Stimulated activated CD8-positive, alpha-beta memory T cell treated with anti-CD3 and anti-CD28 coated beads, Interleukin-7, amount 100 ng/mL, for 4 hours (primary cell): ENCODE measurements at regions not wholly inside any gene's neighbourhood (a gene's known extent, or its start where the extent isn't known, plus 50 kb on each side); places are given as distances from the start of the nearest gene placed in this dataset.

Source experiments
- DNase-seq, 2 donors: peaks; one replicate each; pipeline ENCODE4 v3.0.0-alpha.2; 2020; ENCODE audit warnings: low read depth in 2 of 2

DNA sequence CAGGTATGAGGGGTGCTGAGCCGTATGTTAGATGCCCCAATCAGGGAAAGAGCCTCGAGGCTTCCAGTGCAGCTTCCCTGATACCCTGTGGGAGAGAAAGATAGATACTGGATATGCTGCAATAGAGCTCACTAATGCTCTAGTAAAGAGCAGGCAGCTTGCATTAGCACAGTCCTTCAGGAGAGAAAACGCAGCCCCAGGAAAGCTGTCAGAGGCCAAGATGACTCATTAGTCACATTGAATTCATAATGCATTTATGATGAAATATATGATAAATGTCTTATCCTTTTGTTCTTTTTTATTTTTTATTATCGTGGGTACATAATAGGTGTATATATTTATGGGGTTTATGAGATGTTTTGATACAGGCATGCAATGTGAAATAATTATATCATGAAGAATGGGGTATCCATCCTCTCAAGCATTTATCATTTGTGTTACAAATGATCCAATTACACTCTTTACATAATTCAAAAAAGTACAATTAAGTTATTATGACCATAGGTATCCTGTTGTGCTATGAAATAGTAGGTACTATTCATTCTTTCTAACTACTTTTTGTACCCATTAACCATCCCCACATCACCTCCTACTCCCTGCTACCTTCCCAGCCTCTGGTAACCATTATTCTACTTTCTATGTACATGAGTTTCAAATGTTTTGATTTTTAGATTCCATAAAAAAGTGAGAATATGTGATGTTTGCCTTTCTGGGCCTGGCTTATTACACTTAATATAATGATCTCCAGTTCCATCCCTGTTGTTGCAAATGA is 94.5 kb upstream of the TOP3B start:
- DNase-seq = no peak

DNA sequence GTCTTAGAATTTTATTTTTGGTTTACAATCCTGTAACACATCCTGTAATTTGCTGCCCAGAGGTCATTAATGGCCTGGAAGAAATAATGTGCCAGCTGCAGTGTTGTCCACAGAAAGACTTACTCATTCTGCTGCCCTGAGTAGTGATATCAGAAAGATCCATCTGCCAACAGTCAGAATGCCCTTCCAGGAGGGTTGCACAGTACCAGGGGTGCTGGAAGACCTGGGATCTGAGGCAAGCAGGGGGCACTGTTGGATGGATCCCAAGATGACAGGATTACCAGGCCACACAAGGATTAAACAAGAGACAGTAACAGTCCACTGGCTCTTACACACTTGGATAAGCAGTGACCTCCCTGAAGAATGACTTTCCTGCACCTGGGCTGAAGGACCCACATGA is 93.8 kb upstream of the TOP3B start:
- DNase-seq = no peak

DNA sequence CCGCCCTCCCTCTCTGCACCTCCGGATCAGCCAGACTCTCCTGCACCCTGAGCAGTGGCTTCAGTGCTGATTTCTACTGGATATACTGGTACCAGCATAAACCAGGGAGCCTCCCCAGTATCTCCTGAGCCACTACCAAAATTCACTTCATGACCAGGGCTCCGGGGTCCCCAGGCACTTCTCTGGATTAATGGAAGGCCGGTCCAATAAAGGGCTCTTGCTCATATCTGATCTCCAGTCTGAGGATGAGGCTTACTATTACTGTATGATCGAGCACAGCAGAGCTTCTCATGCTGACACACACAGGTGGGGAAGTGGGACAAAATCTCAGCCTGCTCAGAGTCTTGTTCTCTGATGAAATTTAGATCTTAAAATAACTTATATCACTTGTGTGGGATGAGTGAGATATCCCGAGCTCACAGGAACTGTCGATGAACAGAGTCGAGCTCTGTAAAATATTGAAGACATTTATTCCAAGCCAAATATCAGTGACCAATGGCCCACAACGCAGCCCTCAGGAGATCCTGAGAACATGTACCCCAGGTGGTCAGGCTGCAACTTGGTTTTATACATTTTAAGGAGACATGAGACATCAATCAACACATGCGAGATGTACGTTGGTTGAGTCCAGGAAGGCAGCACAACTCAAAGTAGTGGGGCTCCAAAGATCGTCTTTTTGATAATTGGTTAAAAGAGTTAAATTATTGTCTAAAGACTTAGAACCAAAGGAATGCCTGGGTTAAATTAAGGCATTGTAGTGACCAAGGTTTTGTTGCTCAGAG is 93.0 kb upstream of the TOP3B start:
- DNase-seq = no peak

DNA sequence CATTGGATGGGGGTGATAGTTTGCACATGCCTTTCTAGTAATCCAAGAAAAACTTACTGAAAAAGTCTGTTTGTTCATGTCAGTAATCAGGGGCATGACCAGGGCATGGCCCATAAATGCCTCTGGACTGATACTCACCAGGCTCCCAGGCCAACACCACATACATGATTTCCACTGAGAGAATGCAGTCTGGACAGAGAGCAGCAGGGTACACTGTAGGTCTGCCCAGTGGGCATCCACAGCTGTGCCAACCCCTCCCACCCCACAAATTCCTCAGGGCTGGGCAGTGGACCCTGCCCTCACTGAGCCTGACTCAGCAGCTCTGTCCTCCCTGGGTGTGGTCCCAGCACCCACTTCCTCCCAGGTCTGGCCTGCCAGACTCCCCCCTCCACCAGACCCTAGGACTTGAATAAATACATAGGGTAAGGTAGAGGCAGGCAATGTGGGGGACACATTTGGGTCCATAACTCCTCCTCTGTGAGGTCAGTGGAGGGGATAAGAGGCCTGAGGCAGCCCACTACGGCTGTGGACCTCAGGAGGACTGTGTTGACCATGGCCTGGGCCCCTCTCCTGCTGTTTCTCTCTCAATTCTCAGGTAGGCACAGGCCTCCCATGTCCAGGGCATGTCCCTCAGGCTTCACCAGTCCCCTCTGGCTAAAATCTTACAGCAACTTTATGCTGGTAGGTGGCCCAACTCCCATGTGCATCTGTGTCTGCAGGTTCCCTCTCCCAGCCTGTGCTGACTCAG is 92.2 kb upstream of the TOP3B start:
- DNase-seq = no peak

DNA sequence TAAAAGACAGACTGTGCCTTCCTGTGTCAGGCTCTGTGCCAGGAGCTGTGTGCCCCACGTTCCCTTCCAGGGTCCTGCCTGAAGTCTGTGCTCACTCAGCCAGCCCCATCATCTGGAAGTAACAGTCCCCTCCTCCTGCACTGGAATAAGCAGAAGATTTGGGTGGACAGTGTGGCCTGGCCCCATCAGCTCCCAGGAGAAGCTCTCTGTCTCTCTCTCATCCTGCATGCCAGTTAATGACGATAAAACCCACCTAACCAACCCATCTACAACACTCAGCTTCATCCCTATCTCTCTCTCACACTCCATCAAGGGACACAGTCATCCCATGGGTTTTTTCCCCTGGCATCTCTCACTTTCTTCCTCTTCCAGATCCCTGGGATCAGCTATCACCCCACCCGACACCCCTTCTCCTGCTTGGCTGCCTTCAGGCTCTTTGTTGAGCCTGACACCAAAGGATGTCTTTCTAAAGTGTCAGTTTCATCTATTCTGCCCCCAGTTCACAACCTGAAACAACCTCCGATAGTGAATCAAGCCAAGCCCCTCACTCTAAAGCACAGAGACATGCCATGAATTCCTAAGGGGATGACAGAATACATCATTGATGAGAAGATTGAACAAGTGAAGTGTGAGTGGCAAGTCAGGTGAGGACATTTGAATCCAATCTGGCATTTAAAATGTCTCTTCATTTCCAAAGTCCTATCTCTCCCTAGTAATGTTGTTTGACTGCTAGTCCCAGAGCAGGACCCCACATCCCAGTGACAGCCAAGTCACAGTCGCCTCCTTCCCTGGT is 91.4 kb upstream of the TOP3B start:
- DNase-seq = no peak

DNA sequence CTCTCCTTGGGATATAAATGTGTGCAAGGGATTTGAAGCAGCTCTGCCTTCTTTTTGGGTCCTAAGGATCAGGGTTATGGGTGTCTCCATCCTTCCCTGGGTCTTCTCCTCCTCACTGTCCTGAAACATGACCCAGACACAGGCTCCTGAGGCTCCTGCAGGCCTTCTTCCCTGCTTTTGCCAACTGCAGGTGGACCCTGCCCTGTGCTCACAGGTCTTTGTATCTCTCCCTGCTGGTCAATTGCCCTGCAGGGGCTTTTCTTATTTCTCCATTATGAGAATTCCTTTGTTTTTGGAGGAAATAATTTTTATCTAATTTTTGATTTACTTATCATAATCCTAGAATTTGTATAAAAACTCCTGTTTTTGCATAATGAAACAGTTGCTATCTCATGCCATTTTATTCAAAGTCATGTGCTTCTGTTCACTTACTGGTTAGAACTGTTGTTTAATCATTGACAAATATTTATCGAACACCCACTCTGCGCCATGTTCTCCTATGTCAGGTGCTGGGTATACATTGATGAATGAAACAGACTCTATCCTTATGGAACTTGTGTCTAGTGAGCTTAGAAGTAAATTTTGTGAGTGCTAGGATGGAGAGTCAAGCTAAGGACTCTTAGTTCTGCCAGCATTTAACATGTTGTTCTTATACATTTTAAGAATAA is 89.7 kb upstream of the TOP3B start:
- DNase-seq = no peak

DNA sequence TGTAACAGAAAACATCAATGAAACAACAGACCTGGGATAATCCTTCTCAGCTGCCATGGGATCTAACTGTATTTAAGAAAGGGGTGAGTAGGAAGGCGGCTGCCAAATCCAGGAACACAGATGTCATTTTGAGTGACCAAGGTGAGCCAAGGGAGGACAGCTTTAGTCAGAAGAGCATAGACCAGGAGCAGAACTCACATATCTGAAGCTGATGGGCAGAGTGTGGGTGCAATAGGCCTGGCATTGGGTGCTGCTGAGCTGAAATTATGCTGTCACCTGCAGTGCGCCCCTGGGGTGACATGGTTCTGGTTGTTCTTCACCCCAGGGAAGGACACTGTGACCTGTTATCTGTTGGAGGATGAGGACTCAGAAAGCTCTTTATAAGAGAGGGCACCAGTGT is 88.9 kb upstream of the TOP3B start:
- no peak for DNase-seq

DNA sequence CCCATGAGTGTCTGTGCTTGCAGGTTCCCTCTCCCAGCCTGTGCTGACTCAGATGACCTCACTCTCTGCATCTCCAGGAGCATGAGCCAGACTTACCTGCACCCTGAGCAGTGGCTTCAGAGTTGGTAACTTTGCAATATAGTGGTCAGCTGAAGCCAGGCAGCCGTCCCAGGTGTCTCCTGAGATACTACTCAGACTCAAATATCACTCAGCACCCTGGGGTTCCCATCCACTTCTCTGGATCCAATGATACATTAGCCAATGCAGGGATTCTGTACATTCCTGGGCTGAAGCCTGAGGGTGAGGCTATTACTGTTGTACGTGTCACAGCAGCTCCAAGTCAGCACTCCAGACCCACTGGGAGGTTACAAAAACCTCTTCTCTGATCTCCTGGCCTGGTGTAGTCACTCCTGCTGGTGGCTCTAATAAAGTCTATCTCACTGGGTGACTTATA is 87.8 kb upstream of the TOP3B start:
- no peak for DNase-seq

DNA sequence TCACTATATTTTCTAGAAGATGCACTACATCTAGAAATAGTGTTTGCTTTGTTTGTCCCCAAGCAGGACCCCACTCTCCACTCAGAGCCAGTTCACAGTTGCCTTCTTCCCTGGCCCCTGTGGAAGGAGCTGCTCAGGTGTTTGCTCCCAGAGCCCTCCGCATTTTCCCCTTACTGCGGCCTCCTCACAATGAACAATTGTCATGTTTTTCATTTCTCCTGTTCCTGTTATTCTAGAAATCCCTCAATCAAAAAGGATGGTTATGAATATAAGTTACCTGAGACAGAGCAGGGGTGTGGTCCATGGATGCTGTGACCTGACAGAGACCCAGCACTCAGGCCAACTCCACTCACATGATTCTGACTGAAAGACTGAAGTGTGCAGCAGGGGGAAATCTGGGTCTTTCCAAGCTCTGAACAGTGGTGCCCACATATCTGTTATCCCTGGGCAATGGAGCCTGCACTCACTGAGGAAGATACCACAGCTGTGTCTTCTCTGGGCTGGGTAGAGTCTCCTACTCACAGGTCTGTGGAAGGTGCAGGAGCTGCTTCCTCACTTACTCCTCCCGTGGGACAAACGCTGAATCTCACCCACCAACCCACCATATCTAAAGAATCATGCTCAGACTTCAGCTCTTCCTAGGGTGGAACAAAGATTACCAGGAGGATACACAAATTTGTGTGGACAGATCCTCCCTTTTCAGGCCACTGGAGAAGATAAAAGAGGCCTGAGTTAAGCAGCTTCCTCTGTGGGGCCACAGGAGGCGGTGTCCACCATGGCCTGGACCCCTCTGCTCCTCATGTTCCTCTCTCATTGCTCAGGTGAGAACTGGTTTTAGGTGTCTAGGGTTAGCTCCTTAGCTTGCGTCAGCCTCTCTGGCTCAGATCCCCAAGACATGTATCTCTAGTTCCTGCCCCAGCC is 87.1 kb upstream of the TOP3B start:
- DNase-seq = no peak

DNA sequence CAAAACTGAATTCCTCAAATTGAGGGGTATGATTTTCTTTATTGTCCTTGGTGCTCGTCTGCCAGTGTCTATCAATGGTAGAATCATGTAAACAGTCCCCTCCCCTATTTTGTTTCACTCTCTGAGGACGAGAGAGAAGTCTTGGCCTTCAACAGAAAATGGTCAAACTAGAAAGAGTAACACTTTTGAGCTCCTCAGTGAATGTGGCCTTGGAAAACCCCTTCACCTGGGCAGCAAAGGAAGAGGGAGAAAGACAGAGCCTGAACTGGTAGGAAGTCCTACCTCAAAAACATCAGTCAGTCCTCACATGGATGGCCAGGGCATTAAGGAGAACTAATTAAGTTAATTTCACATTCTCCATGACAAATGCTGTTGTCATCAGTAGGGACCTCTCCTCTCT is 86.1 kb upstream of the TOP3B start:
- DNase-seq = no peak

DNA sequence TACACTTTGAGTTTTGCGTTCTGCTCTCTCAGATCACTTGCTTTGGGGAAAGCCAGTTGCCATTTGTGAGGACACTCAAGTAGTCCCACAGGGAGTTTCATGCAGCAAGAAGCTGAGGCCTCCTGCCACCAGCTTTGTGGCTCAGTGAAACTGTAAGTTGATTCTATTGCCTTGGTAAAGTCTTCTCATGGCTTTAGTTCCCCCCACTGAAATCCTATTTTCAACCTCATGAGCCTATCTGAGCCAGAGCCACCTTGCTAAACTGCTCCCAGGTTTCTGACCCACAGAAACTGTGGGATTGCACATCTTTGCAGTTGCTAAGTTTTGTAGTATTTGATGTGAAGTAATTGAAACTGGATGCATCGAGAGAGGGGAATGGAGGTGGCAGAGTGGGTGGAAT is 85.4 kb upstream of the TOP3B start:
- no peak for DNase-seq

DNA sequence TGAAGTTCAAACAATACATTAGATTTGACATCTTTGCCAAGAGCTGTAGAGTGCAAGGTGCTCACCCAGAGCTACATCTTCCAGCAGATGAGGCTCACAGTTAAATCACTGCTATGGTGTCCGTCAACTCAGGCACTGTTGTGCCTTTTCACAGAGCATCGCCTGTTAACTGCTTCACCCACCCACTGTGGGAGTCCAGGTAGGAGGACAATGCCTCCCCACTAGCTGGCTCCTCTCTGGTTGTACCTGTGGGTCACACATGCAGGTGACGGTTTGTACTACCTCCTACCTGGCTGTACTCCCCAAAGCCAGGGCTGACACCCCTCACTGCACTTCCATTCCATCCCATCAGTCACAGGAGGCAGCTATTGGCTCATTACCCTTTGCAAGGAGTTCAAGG is 84.6 kb upstream of the TOP3B start:
- no peak for DNase-seq

DNA sequence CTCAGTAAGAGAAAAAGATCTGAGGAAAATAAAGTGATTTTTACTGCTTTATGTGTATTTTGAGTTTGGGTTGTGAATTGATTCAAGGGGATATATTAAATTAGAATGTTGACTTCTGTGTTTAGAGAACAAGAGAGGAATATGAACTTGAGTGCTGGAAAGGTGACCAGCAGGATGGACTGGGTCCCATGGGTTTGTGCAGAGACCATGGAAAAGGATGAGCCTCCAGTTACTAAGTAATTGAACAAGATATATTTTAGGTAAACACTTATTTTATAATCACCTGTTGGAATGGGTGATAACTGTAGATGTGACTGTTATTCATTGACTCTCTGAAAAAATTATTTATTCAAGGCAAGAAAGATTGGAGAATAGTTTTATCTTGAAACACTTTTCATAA is 82.0 kb upstream of the TOP3B start:
- no peak for DNase-seq

DNA sequence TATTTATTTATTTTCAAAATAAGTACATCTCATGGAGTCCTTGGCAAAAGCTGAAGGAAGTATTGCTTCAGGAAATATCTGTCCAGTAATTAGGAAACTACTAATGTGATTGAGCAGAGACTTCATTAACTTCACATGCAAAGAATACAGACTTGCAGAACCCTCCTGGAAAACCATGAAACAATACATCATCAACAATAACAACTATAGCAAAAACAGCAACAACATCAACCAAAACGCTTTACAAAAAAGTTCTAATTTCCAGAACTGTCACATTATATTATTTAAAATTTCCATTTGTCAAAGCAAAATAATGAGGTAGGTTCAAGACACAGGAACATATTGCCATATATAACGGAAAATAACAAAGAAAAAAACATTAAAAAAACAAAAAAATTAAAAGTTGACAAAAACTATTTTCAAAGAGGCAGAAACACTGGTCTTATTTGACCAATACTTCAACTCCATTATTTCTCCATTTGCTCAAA is 79.8 kb upstream of the TOP3B start:
- DNase-seq = no peak

DNA sequence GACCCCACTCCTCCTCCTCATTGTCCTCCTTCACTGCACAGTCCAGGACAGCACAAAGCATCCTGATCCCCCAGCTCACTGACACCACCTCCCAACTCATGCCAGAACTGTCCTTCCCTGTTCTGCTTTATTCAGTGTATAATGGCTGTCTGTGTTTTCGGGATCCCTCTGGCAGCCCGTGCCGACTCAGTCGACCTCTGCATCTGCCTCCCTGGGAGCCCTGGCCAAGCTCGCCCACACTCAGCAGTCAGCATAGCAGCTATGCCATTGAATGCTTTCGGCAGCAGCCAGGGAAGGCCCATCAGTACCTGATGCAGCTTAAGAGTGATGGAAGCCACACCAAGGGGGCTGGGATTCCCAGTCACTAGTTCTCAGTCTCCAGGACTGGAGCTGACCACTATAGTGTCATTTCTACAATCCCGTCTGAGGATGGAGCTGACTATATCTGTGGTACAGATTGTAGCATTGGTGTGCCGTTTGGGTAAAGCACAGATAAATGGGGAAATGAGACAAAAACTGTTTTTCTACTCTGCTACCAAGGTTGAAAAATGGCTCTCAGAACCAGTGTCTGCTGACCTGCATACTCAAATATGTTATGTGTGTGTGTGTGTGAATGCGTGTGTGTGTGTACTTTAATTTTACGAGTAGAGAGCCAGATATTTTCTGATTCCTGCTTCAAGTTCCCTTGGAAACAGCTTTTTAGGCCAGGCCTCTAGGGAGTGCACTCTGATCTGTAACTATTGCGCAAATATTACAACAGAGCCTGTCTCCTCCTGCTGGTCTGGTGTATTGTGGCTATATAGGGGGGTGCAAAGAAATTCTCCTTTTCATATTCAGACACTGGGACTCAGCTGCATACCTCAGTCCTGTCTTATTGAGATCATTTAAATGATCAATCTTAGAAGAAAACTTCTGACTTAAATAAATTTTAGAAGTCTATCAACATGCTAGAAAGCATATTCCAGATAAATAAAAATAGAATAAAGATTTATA is 78.8 kb upstream of the TOP3B start:
- DNase-seq = no peak

DNA sequence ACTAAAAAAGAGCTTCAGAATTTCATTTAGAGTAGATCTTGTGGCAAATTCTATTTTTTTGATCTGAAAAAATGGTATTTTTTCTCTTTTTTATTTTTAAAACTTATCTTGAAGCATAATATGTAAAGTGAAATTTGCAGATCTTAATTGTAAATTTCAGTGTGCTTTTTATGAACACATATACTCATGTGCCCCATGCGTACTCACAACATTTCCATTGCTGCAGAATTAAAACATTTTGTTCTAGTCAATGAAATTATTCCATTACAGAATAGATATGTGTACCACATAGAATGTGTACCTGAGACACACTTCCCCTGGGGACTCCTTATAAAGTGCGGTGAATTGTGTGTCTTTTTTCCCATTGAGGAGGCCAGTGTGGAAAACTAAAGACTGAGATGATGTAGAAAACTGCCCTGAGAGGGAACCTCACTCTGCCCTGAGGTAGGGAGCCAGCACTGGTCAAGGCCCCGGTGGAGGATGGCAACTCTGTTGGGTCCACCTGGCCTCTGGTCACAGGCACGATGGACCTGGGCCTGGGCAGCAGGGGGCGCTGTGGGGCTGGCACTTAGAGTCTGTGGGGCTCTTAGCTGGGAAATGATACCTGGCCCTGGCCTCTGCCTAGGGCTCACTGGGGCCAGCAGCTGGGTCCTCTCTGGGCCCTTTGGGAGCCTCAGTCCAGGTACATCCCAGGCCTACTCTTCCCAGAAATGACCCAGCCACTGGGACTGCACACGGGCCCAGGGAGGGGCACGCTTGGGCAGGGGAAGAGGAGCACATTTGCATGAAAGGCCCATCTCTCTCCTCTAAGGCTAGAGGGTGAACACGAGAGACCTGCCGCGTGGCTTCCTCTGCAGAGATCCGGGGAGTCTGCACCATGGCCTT is 77.9 kb upstream of the TOP3B start:
- peak in 1 of 2 donors; percentile 5 for DNase-seq

DNA sequence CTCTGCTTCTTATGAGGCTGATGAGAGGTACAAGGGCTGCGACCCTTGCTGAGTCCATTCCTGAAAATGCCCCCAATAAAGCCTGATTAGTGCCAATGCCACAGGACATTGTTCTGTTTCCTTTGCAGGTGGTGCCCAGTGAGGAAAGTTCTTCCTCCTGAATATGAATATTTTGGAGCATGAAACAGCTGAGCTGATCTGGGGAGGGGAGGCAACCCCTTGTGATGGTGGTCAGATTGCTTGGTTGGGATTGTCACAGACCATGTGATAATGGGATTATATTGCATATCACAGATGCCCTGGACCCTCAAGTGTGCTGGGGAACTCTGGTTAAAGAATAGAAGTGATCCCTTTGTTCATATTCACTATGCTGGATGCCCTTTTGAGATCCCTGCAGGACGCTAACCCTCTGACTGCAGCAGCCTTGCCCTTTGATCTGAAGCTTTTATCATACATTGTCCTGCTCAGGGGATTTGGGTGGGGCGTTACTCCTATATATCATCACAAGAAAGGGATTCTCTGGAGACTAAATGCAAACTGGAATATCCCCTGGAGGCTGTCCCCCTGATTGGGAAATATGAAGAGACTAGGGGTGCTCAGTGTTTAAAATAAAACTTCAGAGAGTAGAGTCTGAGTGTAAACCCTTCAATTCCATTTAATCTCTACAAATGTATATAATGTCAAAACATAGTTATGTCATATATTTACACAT is 76.9 kb upstream of the TOP3B start:
- no peak for DNase-seq
